Astrocyte (in vitro differentiated cells and primary cell): ENCODE measurements at regions not wholly inside any gene's neighbourhood (a gene's known extent, or its start where the extent isn't known, plus 50 kb on each side); places are given as distances from the start of the nearest gene placed in this dataset.

Source experiments
- EZH2 ChIP-seq: IDR thresholded peaks from 2 replicates; pipeline ENCODE4 v1.6.1; 2012; ENCODE audit warnings: mild to moderate bottlenecking, low read length, inconsistent platforms; ENCODE audit not compliant: insufficient read depth
- TF ChIP-seq, protein P1 (sequence below): IDR thresholded peaks from 2 replicates; pipeline ENCODE4 v1.5.1; 2011; ENCODE audit warnings: low read depth, mild to moderate bottlenecking, inconsistent platforms, low read length, moderate library complexity; ENCODE audit not compliant: insufficient read depth

DNA sequence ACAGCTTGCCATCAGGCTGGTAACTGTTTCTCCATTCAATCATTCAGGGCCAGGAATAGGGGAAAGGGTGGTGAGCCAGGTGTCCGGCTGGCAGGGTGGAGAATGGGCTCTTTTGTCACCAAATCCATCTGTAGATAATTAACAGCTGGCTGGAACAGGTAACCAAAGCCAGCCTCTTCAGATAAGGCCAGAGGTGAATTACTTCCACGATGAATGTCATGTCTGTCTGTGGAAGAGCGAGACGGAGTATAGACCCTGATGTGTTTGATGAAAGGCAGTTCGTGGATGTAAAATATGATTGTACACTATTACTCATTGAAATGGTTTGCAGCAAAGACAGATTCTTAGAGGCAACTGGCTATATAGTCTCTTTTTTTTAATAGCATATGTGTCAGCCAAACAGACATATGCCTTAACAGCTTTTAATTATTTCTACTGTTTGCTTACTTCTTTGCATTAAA lies 149.8 kb downstream of the KLF6 start:
- no peak for TF ChIP-seq EZH2
- TF ChIP-seq, protein P1, sequence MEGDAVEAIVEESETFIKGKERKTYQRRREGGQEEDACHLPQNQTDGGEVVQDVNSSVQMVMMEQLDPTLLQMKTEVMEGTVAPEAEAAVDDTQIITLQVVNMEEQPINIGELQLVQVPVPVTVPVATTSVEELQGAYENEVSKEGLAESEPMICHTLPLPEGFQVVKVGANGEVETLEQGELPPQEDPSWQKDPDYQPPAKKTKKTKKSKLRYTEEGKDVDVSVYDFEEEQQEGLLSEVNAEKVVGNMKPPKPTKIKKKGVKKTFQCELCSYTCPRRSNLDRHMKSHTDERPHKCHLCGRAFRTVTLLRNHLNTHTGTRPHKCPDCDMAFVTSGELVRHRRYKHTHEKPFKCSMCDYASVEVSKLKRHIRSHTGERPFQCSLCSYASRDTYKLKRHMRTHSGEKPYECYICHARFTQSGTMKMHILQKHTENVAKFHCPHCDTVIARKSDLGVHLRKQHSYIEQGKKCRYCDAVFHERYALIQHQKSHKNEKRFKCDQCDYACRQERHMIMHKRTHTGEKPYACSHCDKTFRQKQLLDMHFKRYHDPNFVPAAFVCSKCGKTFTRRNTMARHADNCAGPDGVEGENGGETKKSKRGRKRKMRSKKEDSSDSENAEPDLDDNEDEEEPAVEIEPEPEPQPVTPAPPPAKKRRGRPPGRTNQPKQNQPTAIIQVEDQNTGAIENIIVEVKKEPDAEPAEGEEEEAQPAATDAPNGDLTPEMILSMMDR: no peak
